ENCODE measurements at regions not wholly inside any gene's neighbourhood (a gene's known extent, or its start where the extent isn't known, plus 50 kb on each side); places are given as distances from the start of the nearest gene placed in this dataset.
A peak's percentile ranks its signal among the peaks of the same experiment; 100 is the strongest.

GRCh38 chr22:49091451-49091850 lies 736.2 kb downstream of the BRD1 start:
- DNase-seq: no peak

- peak; percentile 45 for DNase-seq
These were observed 736.9 kb downstream of the BRD1 start for GRCh38 chr22:49090853-49091135.

GRCh38 chr22:49090061-49090852 lies 737.4 kb downstream of the BRD1 start:
- DNase-seq: no peak

- DNase-seq: no peak
These were observed 738.6 kb downstream of the BRD1 start for GRCh38 chr22:49088801-49089791.

GRCh38 chr22:49087716-49088601 lies 739.7 kb downstream of the BRD1 start:
- DNase-seq: no peak

GRCh38 chr22:49087198-49087597 lies 740.5 kb downstream of the BRD1 start:
- peak; percentile 39 for DNase-seq

GRCh38 chr22:49086606-49087157 lies 741.0 kb downstream of the BRD1 start:
- DNase-seq: no peak

- no peak for DNase-seq
These were observed 741.5 kb downstream of the BRD1 start for GRCh38 chr22:49086181-49086580.

- peak; percentile 20 for DNase-seq
These were observed 743.5 kb downstream of the BRD1 start for GRCh38 chr22:49084206-49084605.

- DNase-seq: no peak
These were observed 744.1 kb downstream of the BRD1 start for GRCh38 chr22:49083607-49084006.

- no peak for DNase-seq
These were observed 745.2 kb downstream of the BRD1 start for GRCh38 chr22:49082451-49082850.

- no peak for DNase-seq
These were observed 745.7 kb downstream of the BRD1 start for GRCh38 chr22:49081926-49082325.

GRCh38 chr22:49081261-49081666 lies 746.4 kb downstream of the BRD1 start:
- no peak for DNase-seq

- no peak for DNase-seq
These were observed 747.0 kb downstream of the BRD1 start for GRCh38 chr22:49080631-49081030.

- no peak for DNase-seq
These were observed 747.8 kb downstream of the BRD1 start for GRCh38 chr22:49079743-49080500.

GRCh38 chr22:49079027-49079725 lies 748.5 kb downstream of the BRD1 start:
- DNase-seq: no peak

- no peak for DNase-seq
These were observed 749.5 kb downstream of the BRD1 start for GRCh38 chr22:49078076-49078710.

GRCh38 chr22:49077586-49077985 lies 750.1 kb downstream of the BRD1 start:
- no peak for DNase-seq

- no peak for DNase-seq
These were observed 750.7 kb downstream of the BRD1 start for GRCh38 chr22:49077036-49077393.

GRCh38 chr22:49076300-49077035 lies 751.2 kb downstream of the BRD1 start:
- DNase-seq: no peak
